Upper lobe of right lung (tissue), 1 donor: ENCODE measurements at regions not wholly inside any gene's neighbourhood (a gene's known extent, or its start where the extent isn't known, plus 50 kb on each side); places are given as distances from the start of the nearest gene placed in this dataset.
"Not testable (repeated sequence)": the region's sequence is repeated elsewhere in the genome, so short reads cannot be mapped to it uniquely, and the experiment has no call there.

ENCODE experiments used
- ATAC-seq: fragments of 200-7000 bp; cut with Tn5 transposase; one replicate; pipeline ENCODE4 v1.9.1; 2020; ENCODE audit warnings: mild to moderate bottlenecking, moderate library complexity
- DNase-seq: peaks from one replicate; pipeline ENCODE4 v3.0.0-alpha.2; 2020
- H3K27ac ChIP-seq: fragments of 200-600 bp; one replicate; pipeline ENCODE4 v1.8.0; 2022
- H3K27me3 ChIP-seq: fragments of 200-600 bp; one replicate; pipeline ENCODE4 v1.8.0; 2022; ENCODE audit warnings: mild to moderate bottlenecking
- H3K36me3 ChIP-seq: fragments of 200-600 bp; one replicate; pipeline ENCODE4 v1.8.0; 2022
- H3K4me1 ChIP-seq: fragments of 200-600 bp; one replicate; pipeline ENCODE4 v1.8.0; 2022
- H3K4me3 ChIP-seq: fragments of 200-600 bp; one replicate; pipeline ENCODE4 v1.8.0; 2022; ENCODE audit warnings: mild to moderate bottlenecking
- H3K9me3 ChIP-seq: fragments of 200-600 bp; one replicate; pipeline ENCODE4 v1.8.0; 2022
- CTCF ChIP-seq: fragments of 200-600 bp; IDR thresholded peaks from one replicate; pipeline ENCODE4 v1.8.0; 2022; ENCODE audit warnings: antibody characterized with exemption
- intact Hi-C: fragments of 100-400 bp; cut with DNase I; formaldehyde crosslinking; loops from one replicate; pipeline ENCODE4 v1.11.0; 2022
- donor health status: DM: no; HTN: yes; CAD: no; lungs with severe emphysema.

GRCh38 chr3:74377669-74378068 is 236.8 kb downstream of the CNTN3 start:
- no peak for ATAC-seq
- intact Hi-C loops, result no loop called here

GRCh38 chr3:74376323-74376722 is 238.1 kb downstream of the CNTN3 start:
- intact Hi-C loops, H3K27ac ChIP-seq, DNase-seq, H3K4me1 ChIP-seq, ATAC-seq, H3K4me3 ChIP-seq, H3K9me3 ChIP-seq, H3K27me3 ChIP-seq, H3K36me3 ChIP-seq: not testable (repeated sequence)

More at GRCh38 chr3:74377669-74378068, 236.8 kb downstream of the CNTN3 start:
- Histone ChIP-seq H3K4me1 (no peaks in the 10 kb centered on the region), H3K9me3 (no peaks in the 10 kb centered on the region), H3K27me3 (no peaks in the 10 kb centered on the region), H3K27ac (no peak overlapping the region), H3K36me3 (no peaks in the 10 kb centered on the region), H3K4me3 (no peak overlapping the region)
- TF ChIP-seq CTCF, result no peak
- no peak for DNase-seq

- no peak overlapping the region for H3K27ac ChIP-seq
- no peaks in the 10 kb centered on the region for H3K36me3 ChIP-seq
- ATAC-seq, result no peak
- no peak for DNase-seq
- no peaks in the 10 kb centered on the region for H3K4me1 ChIP-seq
- intact Hi-C loops, result no loop called here
- H3K4me3 ChIP-seq, result no peak overlapping the region
- no peaks in the 10 kb centered on the region for H3K27me3 ChIP-seq
- no peaks in the 10 kb centered on the region for H3K9me3 ChIP-seq
- TF ChIP-seq CTCF, result no peak
Measured at GRCh38 chr3:74375653-74376052, 238.8 kb downstream of the CNTN3 start.

- H3K27ac ChIP-seq, result no peak overlapping the region
- no peaks in the 10 kb centered on the region for H3K9me3 ChIP-seq
- DNase-seq (no peak), ATAC-seq (no peak)
- no peaks in the 10 kb centered on the region for H3K27me3 ChIP-seq
- H3K36me3 ChIP-seq, result no peaks in the 10 kb centered on the region
- no peak overlapping the region for H3K4me3 ChIP-seq
- intact Hi-C loops, result no loop called here
- no peak for TF ChIP-seq CTCF
- no peaks in the 10 kb centered on the region for H3K4me1 ChIP-seq
Measured at GRCh38 chr3:74372743-74373142, 241.7 kb downstream of the CNTN3 start.

GRCh38 chr3:74370342-74370741 is 244.1 kb downstream of the CNTN3 start:
- Histone ChIP-seq H3K27me3 (no peaks in the 10 kb centered on the region), H3K4me1 (no peaks in the 10 kb centered on the region), H3K4me3 (no peak overlapping the region), H3K9me3 (no peaks in the 10 kb centered on the region), H3K36me3 (no peaks in the 10 kb centered on the region), H3K27ac (no peak overlapping the region)
- ATAC-seq, result no peak
- DNase-seq, result no peak
- intact Hi-C loops, result no loop called here
- no peak for TF ChIP-seq CTCF

- no peaks in the 10 kb centered on the region for H3K9me3 ChIP-seq
- H3K4me1 ChIP-seq, result no peaks in the 10 kb centered on the region
- no peak for TF ChIP-seq CTCF
- no peak overlapping the region for H3K4me3 ChIP-seq
- DNase-seq (no peak), ATAC-seq (no peak)
- no peak overlapping the region for H3K27ac ChIP-seq
- H3K36me3 ChIP-seq, result no peaks in the 10 kb centered on the region
- H3K27me3 ChIP-seq, result no peaks in the 10 kb centered on the region
- intact Hi-C loops, result no loop called here
Measured at GRCh38 chr3:74366331-74366730, 248.1 kb downstream of the CNTN3 start.
